GM12878 (cell line): ENCODE measurements at regions not wholly inside any gene's neighbourhood (a gene's known extent, or its start where the extent isn't known, plus 50 kb on each side); places are given as distances from the start of the nearest gene placed in this dataset.

Source experiments
- ATAC-seq: fragments of 200-7000 bp; cut with Tn5 transposase; 3 replicates; pipeline ENCODE4 v1.9.1; 2020; ENCODE audit warnings: mild to moderate bottlenecking, moderate library complexity
- BruUV-seq: library from RNA; stranded (reverse); fragments of 400-500 nt; replicated peaks from 2 replicates; lab custom pipeline; 2021; lab: Mats Ljungman, UMichigan
- CTCF ChIA-PET: fragments of 300-600 bp; sonication (Branson Sonifier 250); formaldehyde crosslinking; extraction: SDS; loops from one replicate; lab custom pipeline; 2021; ENCODE audit warnings: inconsistent platforms; lab: Yijun Ruan, JAX
- POLR2A ChIA-PET: fragments of 350-600 bp; formaldehyde crosslinking; extraction: SDS; loops from one replicate; lab custom pipeline; 2021; ENCODE audit warnings: inconsistent platforms; lab: Charles Lee
- RAD21 ChIA-PET: fragments of 300-600 bp; sonication (Branson Sonifier 250); formaldehyde crosslinking; loops from one replicate; lab custom pipeline; 2023; ENCODE audit warnings: antibody characterized with exemption; ENCODE audit not compliant: unreplicated experiment; lab: Charles Lee
- SMC1A ChIA-PET: fragments of 300-600 bp; sonication (Branson Sonifier 250); formaldehyde crosslinking; loops from one replicate; lab custom pipeline; 2023; ENCODE audit not compliant: unreplicated experiment, uncharacterized antibody; lab: Charles Lee
- DNase-seq: peaks from one replicate; pipeline ENCODE4 v3.0.0-alpha.2; 2011; ENCODE audit warnings: low read depth, low spot score
- FAIRE-seq: peaks from 3 replicates; lab custom pipeline; 2011; peaks lifted over from hg19 to GRCh38; lab: Jason Lieb, UNC
- H2AFZ ChIP-seq: 2 replicates; pipeline ENCODE4 v1.6.0; 2011; ENCODE audit warnings: low read depth, low read length, control low read depth; ENCODE audit not compliant: control insufficient read depth
- H3K27ac ChIP-seq: 2 replicates; pipeline ENCODE4 v1.5.1; 2011; ENCODE audit warnings: control low read depth; ENCODE audit not compliant: control insufficient read depth, insufficient read depth
- H3K27me3 ChIP-seq, 2 experiments: replicated peaks in 1 of 2; 2 replicates each; pipeline versions ENCODE4 v1.6.0 to v1.6.1; 2011; ENCODE audit warnings: low read length in 1 of 2; ENCODE audit not compliant: control insufficient read depth in 2 of 2, insufficient read depth in 2 of 2
- H3K36me3 ChIP-seq, 2 experiments: 2 replicates each; pipeline ENCODE4 v1.5.1; 2011; ENCODE audit warnings: low read length in 1 of 2; ENCODE audit not compliant: control insufficient read depth in 2 of 2, insufficient read depth in 2 of 2
- H3K4me1 ChIP-seq: 2 replicates; pipeline ENCODE4 v1.6.1; 2011; ENCODE audit warnings: mild to moderate bottlenecking, low read length, moderate library complexity, mixed read lengths; ENCODE audit not compliant: control insufficient read depth, insufficient read depth
- H3K4me2 ChIP-seq: 2 replicates; pipeline ENCODE4 v1.6.0; 2011; ENCODE audit warnings: control low read depth; ENCODE audit not compliant: control insufficient read depth, insufficient read depth
- H3K4me3 ChIP-seq: fragments of 200-600 bp; sonication (generic); 2 replicates; pipeline ENCODE4 v1.5.1; 2016
- H3K79me2 ChIP-seq: 2 replicates; pipeline ENCODE4 v1.6.0; 2011; ENCODE audit warnings: low read length; ENCODE audit not compliant: control insufficient read depth, insufficient read depth
- H3K9ac ChIP-seq: 2 replicates; pipeline ENCODE4 v1.8.0; 2011; ENCODE audit warnings: low read length, control low read depth, mixed read lengths; ENCODE audit not compliant: control insufficient read depth, insufficient read depth
- H3K9me3 ChIP-seq: replicated peaks from 3 replicates; pipeline ENCODE4 v1.5.1; 2011; ENCODE audit warnings: mild to moderate bottlenecking, low read length; ENCODE audit not compliant: control insufficient read depth, insufficient read depth
- H4K20me1 ChIP-seq: 2 replicates; pipeline ENCODE4 v1.6.0; 2011; ENCODE audit not compliant: control insufficient read depth, insufficient read depth
- EP300 ChIP-seq, 2 experiments: fragments of 150-350 bp in 1 of 2; IDR thresholded peaks; 2 replicates each; pipeline ENCODE4 v1.6.1; 2011 to 2012; ENCODE audit warnings: low read depth in 2 of 2, low read length in 2 of 2, borderline replicate concordance in 1 of 2, improper control_type of control experiment in 1 of 2, inconsistent platforms in 1 of 2; ENCODE audit not compliant: control insufficient read depth in 1 of 2
- GATAD2B ChIP-seq: fragments of 450-650 bp; conservative IDR thresholded peaks from 2 replicates; pipeline ENCODE4 v1.6.1; 2017; ENCODE audit warnings: low read depth, mild to moderate bottlenecking, moderate library complexity
- JUND ChIP-seq: IDR thresholded peaks from 2 replicates; pipeline ENCODE4 v1.6.1; 2012; ENCODE audit warnings: low read depth, mild to moderate bottlenecking, low read length, improper control_type of control experiment, moderate library complexity
- NFIC ChIP-seq: IDR thresholded peaks from 2 replicates; pipeline ENCODE4 v1.6.1; 2012; ENCODE audit warnings: low read depth, mild to moderate bottlenecking, inconsistent platforms, low read length, moderate library complexity
- RAD51 ChIP-seq: fragments of 450-650 bp; IDR thresholded peaks from 2 replicates; pipeline ENCODE4 v1.6.1; 2016; ENCODE audit warnings: moderate library complexity, mild to moderate bottlenecking, inconsistent platforms
- RB1 ChIP-seq: fragments of 450-650 bp; formaldehyde crosslinking; IDR thresholded peaks from 2 replicates; pipeline ENCODE4 v1.6.1; 2017; ENCODE audit warnings: mild to moderate bottlenecking, borderline replicate concordance
- SUPT20H ChIP-seq: IDR thresholded peaks from 2 replicates; pipeline ENCODE4 v1.6.1; 2011; ENCODE audit warnings: low read depth, mild to moderate bottlenecking, low read length, moderate library complexity, borderline replicate concordance; ENCODE audit not compliant: control insufficient read depth
- WRNIP1 ChIP-seq: IDR thresholded peaks from 2 replicates; pipeline ENCODE4 v1.6.1; 2011; ENCODE audit warnings: low read depth, low read length, improper control_type of control experiment, borderline replicate concordance
- in situ Hi-C: fragments of 300-500 bp; cut with MboI; formaldehyde crosslinking; loops from 9 replicates; pipeline ENCODE4 v1.14.3; 2018; ENCODE audit warnings: mixed read lengths
- intact Hi-C: fragments of 100-400 bp; cut with micrococcal nuclease; formaldehyde crosslinking; loops from one replicate; pipeline ENCODE4 v1.14.2; 2022; ENCODE audit not compliant: unreplicated experiment
- TF ChIP-seq, protein P1 (sequence below): fragments of 450-650 bp; IDR thresholded peaks from 2 replicates; pipeline ENCODE4 v1.6.1; 2017; ENCODE audit warnings: borderline replicate concordance
- TF ChIP-seq, protein P2 (sequence below): fragments of 450-650 bp; IDR thresholded peaks from 2 replicates; pipeline ENCODE4 v1.6.1; 2014; ENCODE audit warnings: mild to moderate bottlenecking

DNA sequence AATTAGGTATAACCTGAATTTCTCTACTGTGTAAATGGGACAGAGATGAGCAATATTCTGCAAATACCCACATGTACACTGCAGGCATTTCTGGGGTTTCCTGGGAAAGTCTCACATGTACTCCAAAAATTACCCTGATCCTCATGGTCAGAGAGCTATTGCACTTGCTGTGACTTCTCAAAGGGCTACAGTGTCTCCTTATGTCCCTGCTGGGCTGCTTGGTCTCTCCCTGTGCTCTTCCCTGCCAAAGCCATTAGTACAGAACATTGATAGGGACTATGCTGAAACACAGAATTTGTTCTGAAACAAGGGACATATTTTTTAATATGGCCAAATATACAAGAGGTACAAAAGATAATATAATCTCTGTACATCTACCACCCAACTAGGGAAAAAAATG, 924.4 kb upstream of the NXPH2 start:
- Histone ChIP-seq H3K9ac (no peak overlapping the region), H3K27me3 (no peaks in the 10 kb centered on the region), H3K4me2 (no peak overlapping the region), H3K4me3 (no peak overlapping the region), H3K79me2 (no peaks in the 10 kb centered on the region), H3K4me1 (no peaks in the 10 kb centered on the region), H4K20me1 (no peaks in the 10 kb centered on the region), H3K27ac (no peak overlapping the region), H3K9me3 (no peaks in the 10 kb centered on the region), H2AFZ (no peak overlapping the region), H3K36me3 (no peaks in the 10 kb centered on the region)
- ChIA-PET RAD21 (no interaction called here), POLR2A (no interaction called here), SMC1A (no interaction called here), CTCF (no interaction called here)
- no peak for TF ChIP-seq JUND
- TF ChIP-seq RB1: no peak
- TF ChIP-seq, protein P1, sequence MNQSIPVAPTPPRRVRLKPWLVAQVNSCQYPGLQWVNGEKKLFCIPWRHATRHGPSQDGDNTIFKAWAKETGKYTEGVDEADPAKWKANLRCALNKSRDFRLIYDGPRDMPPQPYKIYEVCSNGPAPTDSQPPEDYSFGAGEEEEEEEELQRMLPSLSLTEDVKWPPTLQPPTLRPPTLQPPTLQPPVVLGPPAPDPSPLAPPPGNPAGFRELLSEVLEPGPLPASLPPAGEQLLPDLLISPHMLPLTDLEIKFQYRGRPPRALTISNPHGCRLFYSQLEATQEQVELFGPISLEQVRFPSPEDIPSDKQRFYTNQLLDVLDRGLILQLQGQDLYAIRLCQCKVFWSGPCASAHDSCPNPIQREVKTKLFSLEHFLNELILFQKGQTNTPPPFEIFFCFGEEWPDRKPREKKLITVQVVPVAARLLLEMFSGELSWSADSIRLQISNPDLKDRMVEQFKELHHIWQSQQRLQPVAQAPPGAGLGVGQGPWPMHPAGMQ: no peak
- TF ChIP-seq EP300 (IDR thresholded peaks at IDR 0.05; ENCODE audit: borderline replicate concordance in 1 of 2, control insufficient read depth in 1 of 2, low read depth in 2 of 2, low read length in 2 of 2): no peak
- no peak for TF ChIP-seq NFIC
- no peak for TF ChIP-seq SUPT20H
- no peak for TF ChIP-seq RAD51
- TF ChIP-seq, protein P2, sequence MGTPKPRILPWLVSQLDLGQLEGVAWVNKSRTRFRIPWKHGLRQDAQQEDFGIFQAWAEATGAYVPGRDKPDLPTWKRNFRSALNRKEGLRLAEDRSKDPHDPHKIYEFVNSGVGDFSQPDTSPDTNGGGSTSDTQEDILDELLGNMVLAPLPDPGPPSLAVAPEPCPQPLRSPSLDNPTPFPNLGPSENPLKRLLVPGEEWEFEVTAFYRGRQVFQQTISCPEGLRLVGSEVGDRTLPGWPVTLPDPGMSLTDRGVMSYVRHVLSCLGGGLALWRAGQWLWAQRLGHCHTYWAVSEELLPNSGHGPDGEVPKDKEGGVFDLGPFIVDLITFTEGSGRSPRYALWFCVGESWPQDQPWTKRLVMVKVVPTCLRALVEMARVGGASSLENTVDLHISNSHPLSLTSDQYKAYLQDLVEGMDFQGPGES: no peak
- no peak for TF ChIP-seq WRNIP1
- TF ChIP-seq GATAD2B: no peak
- no peak for FAIRE-seq
- in situ Hi-C loops (no loop called here), intact Hi-C loops (no loop called here)
- no peak for ATAC-seq
- no peak for DNase-seq
- BruUV-seq: no TSS peak
